NCI-H1930 (cell line): ENCODE measurements at regions not wholly inside any gene's neighbourhood (a gene's known extent, or its start where the extent isn't known, plus 50 kb on each side); places are given as distances from the start of the nearest gene placed in this dataset.
"Not testable (repeated sequence)": the region's sequence is repeated elsewhere in the genome, so short reads cannot be mapped to it uniquely, and the experiment has no call there.

Experiments used
- DNase-seq, 2 experiments: peaks; one replicate each; lab custom pipeline; 2025; lab: John Stamatoyannopoulos, UW

DNA sequence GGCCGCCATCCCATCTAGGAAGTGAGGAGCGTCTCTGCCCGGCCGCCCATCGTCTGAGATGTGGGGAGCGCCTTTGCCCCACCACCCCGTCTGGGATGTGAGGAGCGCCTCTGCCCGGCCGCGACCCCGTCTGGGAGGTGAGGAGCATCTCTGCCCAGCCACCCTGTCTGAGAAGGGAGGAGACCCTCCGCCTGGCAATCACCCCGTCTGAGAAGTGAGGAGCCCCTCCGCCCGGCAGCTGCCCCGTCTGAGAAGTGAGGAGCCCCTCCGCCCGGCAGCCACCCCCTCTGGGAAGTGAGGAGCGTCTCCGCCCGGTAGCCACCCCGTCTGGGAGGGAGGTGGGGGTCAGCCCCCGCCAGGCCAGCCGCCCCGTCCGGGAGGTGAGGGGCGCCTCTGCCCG, 194.2 kb upstream of the FBXL4 start:
- not testable (repeated sequence) for DNase-seq

DNA sequence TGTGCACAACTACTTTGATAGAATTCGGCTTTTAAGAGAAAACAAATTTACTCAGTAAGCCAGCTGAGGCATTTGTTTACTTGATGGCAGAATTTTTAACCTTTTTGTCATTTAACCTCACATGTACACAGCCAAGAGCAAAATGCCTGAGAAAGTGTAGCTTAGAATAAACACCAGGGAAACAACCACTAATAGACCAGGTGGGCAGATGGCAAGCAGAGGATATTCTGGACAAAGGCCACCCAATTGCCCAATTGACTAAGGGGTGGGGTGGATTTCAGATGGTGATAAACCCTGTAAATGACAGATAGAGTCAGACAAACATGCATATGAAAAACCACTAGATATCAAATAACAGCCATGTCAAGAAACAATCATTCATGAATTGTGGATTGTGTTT, 190.7 kb upstream of the FBXL4 start:
- peak; percentile 68 to 69 for DNase-seq

DNA sequence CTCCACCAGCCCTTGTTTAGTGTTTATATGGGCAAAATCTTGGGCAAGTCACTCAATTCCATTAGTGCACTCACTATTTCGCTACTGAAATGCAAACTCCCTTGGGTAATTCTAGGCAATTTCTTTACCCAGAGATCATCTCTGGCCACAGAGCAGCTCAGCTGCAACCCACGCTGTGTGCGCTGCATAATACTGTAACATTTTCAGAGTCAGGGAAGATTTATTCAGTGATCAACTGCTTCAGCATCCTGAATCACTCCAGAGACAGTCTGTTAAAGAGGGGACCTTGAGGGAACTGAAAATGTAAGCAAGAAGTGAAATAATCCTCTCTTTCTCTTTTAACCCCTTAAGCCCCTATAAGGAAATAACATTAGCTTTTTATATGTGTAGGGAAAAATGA, 189.6 kb upstream of the FBXL4 start:
- DNase-seq: no peak

DNA sequence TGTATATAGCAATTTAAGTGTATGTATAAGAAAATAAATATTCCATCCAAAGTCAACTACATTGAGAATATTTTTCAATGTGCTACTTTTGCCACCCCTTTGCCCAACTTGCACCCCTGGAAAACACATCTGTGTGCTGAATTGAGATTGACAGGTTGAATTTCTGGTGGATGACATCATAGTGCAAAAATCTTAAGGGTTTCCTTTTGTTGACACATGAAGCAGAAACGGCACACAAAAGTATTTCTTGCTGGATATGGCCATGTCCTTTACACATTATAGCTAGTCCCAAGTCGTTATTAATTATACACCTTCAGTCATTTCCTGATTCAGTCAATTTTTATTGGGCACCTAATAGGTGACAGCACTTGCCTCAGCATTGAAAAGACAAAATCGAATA, 188.7 kb upstream of the FBXL4 start:
- no peak for DNase-seq

DNA sequence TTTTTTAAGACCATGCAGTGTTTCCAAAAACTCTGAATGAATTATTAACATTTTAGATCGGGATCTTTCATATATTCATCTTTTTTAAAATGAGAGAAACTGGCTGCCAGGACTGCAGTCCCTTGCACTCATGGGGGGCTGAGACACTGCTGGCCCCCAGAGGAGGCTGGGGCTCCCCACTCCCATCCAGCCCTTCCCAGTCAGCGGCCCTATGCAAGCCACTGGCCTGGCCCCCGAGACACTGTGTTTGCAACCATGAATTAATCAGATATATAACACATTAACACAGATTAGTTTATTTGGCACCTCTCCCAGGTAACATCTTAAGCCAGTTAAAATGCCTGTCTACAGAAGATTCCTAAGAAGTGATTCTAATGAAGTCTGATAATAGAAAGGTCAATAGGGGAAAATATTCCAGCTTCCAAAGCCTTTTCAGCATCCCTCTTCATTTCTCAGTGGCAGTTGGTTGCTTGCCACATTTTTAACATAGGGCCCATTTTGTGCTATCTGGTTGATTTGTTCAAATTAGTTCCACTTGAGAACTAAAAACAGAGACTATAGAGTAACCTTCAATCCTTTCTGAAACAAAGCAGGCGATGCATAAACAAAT, 184.4 kb upstream of the FBXL4 start:
- no peak for DNase-seq

DNA sequence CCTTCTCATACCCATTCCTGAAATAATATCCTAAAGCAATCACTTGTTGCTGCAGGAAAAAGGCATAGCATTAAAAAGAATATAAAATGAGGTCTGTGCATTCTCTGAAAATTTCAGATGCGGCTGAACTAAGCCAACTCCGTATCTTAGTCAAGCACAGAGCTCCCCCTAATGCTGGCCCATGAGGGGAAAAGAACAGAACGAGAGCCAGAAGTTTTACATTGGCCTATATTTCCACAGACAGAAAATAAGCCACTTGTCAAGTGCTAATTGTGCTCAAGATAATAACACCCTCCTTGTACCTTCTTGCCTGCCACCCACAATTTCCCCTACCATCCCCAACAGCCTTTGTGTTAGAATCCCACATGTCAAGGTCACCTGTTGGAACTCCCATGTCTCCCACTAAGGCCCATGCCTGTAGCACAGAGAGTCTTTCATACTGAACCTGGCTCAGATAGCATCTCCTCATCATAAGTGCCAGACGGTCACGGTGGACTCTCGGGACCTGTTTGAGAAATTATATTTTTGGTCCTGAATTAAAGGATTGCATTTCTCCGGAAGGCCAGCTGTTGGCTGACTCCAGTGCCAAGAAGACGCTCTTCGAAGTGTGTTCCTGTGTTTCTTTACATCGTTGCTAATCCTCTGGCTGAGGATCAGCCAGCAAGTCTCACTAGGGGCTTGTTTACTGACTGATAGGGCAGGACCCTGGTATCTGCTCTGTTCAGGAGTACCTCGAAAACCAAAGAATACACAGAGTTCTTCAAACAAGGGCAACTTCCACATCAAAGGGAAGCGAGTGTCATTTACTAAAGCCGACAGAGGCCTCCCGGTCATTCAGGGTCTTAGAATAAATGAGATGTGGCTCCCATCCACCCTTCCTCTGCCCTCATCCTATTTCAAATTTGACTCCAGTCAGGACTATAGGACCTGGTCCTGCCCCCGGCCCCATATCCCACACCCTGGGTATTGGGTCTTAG, 183.4 kb upstream of the FBXL4 start:
- no peak for DNase-seq

DNA sequence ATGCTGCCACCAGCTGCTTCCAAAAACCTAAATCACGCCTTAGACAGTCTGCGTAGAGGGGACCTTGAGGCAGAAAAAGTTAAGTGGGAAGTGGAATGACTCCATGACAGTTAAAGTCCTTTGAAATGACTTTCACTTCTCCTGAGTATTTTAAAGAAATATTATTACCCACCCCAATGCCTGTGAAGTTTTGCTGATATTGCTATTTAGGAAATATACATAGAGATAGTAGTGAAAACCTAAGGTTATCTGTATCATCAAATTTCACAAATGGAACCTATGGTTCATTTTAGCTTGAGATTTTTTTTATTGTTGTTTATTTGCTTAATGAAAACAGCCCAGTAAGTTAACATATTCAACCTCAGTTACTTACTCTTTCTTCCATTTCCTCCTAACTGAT, 182.1 kb upstream of the FBXL4 start:
- DNase-seq: no peak

DNA sequence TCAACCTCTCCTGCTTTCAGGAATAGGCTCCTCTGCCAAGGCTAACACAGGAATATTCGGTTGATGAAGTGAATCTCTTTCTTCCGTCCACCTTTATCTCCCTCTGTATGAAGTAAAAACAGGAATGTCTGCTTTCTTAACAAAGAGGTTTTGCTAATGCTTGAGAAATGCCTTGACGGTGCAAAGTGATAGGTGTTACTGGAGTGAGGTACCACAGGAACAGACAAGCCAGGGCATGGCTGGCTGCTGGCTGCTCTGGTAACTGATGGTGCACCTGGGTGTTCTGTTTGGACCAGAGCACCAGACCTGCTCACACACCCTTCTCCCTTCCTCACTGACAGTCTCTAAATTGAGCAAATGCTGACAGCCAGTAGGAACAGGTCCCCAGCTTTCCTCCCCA, 174.0 kb upstream of the FBXL4 start:
- no peak for DNase-seq

DNA sequence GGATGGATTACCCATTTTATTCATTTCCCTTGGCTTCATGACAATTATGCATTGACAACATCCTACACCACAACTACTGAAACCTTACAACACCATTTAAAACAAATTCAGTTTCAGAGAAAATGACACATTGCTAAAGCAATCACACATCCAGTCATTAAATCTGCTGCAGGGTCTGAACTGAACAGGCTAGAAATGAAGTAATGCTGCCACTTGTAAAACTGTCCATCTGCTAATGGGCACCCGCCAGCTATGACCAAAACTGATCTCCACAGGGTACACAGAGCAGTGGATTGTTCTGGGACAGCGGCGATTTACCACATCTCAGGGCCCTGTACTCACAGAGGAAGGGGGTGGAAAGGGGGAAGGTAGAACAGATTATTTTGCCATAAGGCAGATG, 172.9 kb upstream of the FBXL4 start:
- DNase-seq: no peak

DNA sequence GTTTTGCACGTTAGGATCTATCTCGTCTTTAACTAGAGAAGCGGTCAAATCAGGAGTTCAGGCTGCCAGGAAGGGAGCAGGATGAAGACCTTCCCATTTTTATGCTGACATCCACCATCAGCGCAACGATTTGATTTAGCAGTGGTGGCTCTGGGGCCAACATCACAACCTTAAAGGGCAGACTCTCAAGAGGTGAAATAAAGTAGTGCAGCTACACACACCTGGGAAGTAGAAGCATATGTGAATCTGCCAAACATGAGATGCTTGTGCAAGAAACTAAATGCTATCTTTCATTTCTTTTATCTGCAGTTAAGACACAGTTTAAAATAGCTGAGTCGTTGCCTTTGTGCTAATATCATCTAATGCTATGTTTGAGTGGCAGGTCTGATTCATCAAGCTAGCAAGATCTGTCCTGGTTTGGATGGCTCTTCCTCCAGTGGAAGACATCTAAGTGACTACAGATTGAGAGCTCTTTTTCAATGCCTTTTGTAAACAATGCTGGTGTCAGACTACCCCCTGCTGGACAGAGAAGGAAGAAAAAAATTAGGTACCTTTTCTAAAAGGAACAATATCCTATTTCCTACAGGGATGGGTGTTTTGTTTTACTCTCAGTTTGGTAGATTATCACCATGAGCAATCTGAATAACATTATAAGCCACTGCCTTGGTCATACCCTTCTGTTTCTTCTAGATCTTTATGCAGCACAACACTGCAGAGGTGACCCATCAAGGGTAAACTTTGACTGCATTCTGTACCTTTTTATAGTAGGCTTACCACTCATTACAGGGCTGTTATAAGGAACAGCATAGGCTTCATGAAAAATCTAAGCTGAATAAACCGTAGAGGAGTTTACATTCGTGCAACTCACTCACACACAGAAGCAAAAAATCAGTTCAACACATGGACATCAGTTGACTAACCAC, 171.6 kb upstream of the FBXL4 start:
- peak in 1 of 2 experiments; percentile 17 for DNase-seq

DNA sequence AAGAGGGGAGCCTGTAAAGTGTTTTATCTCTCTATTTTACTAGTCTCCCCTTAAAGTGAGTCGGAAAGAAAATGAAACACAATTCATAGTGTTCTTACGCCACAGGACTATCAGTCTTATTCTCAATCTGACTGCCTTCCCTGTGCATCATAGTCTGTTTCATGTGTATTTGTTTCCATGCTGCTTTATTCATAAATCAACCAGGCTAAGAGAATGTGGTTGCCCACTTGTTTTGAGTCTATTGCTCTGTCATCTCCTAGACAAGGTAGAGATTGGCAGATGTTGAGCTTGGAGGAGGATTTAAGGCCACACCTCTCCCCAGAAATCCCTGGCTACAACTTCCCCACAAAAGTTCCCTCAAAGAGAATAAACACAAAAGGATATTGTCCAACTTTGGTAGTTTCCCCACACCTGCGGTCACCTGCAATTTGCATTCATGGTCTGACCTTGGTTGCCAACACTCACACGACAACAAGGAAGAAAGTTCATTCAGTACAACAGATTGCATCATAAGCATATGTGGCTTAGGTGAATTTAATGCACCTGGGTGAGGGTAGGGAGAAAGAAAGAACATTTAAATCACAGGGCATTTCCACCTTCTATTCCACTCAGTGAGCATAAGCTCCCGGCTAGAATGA, 167.1 kb upstream of the FBXL4 start:
- DNase-seq: no peak

DNA sequence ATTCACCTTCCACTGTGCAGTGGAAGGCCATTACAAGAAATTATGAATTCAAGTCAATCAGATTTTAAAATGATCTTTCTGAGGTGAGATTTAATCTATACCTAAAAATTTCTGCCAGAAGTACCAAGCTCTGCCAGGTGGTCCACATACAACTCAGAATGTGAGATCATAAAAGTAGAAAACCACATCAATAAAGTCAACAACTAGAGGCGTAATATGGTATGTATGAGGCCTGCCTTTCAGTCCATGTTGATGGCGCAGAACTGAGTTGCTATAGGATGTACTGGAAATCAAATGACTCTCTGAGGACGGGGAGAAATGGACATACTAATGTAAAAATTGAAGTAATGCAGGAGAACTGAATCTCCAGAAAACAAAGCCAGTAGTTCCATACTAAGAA, 163.8 kb upstream of the FBXL4 start:
- DNase-seq: no peak

DNA sequence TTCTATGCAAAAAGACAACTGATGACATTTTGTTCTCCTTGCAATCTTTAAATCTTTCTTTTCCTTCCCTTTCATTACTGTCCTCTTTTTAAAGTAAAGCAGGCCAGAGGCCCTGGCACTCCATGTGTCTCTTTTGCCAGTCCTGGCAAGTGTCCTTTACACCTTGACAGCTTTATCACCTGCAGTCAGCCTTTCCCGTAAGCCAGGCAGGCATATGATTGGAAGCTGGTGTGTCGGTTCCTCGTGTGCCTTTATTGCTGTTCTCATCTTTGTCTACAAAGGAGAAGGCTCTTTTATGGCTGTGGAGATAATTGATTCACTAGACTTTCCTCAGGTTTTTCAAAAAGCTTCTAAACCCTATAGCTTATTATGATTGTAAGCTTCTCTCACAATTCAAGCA, 162.3 kb upstream of the FBXL4 start:
- no peak for DNase-seq

DNA sequence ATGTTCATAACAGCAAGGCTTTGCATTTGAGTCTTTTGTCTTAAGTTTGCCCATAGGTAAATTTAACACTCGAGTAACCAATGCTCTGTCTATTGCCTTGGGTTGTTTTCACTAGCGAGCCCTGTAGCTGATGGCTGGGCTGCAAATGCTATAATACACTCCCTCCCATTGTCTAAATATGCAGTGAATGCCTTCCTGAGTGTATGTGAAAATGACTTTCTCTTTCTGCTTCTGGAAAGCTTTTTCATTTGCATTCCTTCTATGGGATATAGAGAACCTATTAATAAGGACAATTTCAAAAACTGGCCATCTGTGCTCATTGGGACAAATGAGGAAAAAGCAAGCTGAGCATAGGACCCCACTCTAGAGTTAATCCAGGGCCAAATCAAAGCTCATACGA, 156.5 kb upstream of the FBXL4 start:
- no peak for DNase-seq

DNA sequence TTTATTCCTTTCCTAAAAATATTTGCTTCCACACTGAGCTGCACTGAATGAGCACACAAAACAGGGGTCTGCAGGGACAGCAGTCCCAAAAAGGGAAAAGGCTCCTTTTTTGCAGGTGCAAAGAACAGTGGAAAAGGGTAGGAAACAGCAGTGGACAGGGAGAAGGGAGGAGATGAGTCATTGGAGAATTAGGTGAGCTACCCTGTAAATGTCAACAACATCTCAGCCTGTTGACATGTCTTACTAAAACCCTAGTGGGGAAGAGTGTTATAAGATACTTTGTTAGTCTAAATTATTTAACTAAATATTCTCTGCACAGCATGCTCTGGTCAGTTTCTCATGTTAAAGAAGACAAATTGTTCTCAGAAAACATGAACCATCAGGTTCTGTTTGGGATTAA, 151.5 kb upstream of the FBXL4 start:
- no peak for DNase-seq

DNA sequence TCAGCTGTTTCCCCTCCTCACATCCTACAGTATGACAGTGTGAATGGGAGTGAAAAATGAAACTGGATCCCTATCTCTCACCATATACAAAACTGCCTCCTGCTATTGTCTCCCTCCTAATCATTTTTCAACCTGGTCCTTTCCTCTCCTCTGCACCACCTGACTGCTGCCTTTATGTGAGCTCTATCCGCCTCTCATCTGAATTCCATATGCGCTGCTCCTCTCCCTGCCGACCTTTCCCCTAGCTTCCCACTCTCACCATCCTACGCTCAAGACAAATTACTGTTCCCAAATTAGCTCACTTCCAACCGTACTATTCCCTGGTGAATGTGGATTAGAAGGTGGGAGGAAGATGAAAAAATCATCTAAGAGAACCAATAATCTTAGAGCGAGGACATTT, 148.4 kb upstream of the FBXL4 start:
- no peak for DNase-seq

DNA sequence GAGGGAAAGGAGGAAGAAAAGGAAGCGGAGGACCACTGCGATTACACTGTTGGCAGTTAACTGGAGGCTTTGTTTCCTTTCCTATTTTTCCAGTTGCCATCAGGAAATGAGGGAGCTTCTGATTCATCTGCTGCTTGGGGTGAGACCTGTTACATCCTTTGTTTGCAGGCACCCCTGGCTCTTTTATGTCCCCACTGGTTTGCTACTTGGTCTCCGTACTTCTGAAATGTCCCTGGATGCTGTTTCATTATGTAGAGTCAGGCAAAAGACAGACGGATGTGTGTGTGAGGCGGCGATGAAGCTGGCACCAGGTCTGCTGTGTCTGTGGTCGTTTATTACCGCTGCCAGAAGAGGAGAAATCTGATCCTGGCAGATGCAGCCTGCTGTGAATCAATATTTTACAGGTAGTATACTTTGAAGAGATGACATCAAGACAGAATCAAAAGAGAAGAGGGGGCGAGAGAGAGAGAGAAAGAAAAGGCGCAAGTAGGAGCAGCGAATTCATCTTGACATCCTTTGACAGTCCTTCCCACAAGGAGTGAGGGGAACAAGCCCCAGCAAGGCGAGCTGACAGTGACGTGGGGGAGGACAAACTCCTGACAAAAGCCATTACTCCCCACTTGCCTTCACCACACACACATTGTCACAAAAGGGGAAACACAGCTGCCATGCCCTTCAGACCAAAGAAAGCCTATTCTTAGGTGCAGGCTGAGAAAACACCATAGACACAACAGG, 145.9 kb upstream of the FBXL4 start:
- DNase-seq: no peak

DNA sequence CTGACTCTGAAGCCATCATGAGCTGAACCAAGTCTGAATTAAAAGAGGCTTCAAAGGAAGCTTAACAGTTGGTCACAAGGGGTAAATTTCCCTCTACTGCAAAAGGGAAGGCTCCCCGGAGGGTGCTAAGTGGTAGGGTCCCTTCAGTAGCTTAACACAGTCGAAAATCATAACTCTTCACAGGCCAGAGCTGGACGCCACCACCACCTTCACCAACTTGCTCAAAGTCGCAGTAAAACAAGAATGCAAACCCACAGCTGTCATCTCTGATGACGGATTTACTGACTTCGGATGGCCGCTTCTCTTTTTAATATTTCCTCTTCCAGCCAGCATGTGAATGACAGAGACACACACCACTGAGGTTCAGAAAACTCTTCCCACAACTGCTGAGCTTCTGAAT, 144.7 kb upstream of the FBXL4 start:
- no peak for DNase-seq

DNA sequence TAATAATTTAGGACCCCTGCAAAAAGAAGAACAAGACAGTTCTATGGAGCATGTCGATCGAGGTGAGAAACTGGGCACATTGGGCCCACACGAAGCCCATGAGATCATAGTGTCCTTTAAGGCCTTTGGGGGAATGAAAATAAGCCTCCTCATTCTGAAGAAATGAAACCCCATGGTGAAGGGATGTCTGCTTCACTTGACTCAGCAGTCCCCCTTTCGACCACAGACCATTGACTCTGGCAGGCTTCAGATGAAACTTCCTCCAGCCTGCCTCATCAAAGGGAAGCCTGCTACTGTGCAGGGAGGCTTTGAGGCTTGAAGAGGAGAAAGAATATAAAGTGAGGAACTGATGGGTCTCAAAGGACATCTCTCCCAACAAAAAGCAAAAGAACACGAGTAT, 144.2 kb upstream of the FBXL4 start:
- DNase-seq: no peak

DNA sequence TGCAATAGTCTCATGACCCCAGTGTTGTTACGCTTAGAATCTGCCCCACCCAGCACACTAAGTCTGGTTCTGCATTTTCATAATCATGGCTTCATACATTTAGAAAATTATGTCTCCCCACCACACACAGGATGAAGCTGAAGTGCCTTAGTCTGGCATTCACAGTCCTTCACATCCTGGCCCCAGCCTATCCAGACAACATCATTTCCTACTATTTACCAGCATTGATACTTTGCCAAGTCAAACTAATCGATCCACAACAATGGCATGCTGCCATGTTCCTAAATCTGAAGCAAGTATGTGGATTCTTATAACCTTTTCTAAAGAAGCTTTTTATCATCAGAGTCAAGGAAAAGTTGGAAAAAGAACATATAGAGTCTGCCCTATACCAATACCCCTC, 132.4 kb upstream of the FBXL4 start:
- no peak for DNase-seq

DNA sequence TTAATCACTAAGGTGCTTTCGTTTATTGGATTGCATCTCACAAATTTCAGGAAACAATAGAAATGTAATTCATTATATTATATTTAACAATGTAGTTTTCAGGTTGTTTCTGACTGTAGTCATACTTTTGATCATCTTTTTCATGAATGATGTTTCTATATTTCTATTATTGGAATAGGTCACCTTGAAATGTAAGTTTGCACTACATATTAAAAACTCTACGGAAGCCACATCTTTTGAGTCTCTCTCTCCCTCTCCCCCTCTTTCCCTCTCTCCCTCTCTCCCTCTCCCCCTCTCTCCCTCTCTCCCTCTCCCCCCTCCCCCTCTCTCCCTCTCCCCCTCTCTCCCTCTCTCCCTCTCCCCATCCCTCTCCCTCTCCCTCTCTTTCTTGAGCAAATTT, 131.3 kb upstream of the FBXL4 start:
- no peak for DNase-seq
